Kidney epithelial cell (primary cell): ENCODE measurements at regions not wholly inside any gene's neighbourhood (a gene's known extent, or its start where the extent isn't known, plus 50 kb on each side); places are given as distances from the start of the nearest gene placed in this dataset.
"Not testable (repeated sequence)": the region's sequence is repeated elsewhere in the genome, so short reads cannot be mapped to it uniquely, and the experiment has no call there.

ENCODE experiments used
- DNase-seq: peaks from one replicate; pipeline ENCODE4 v3.0.0-alpha.2; 2010; ENCODE audit warnings: low read depth
- H3K27me3 ChIP-seq: 2 replicates; pipeline ENCODE4 v1.6.0; 2011; ENCODE audit warnings: low read length; ENCODE audit not compliant: control insufficient read depth, insufficient read depth
- H3K36me3 ChIP-seq: 2 replicates; pipeline ENCODE4 v1.5.1; 2011; ENCODE audit warnings: low read length; ENCODE audit not compliant: control insufficient read depth, insufficient read depth
- H3K4me3 ChIP-seq: 2 replicates; pipeline ENCODE4 v1.5.1; 2011; ENCODE audit warnings: low read depth, mild to moderate bottlenecking, control low read depth, low read length
- CTCF ChIP-seq: IDR thresholded peaks from 2 replicates; pipeline ENCODE4 v1.5.1; 2011; ENCODE audit warnings: mild to moderate bottlenecking, moderate library complexity, low read length, control low read depth, inconsistent platforms; ENCODE audit not compliant: insufficient read depth, poor library complexity, severe bottlenecking

DNA sequence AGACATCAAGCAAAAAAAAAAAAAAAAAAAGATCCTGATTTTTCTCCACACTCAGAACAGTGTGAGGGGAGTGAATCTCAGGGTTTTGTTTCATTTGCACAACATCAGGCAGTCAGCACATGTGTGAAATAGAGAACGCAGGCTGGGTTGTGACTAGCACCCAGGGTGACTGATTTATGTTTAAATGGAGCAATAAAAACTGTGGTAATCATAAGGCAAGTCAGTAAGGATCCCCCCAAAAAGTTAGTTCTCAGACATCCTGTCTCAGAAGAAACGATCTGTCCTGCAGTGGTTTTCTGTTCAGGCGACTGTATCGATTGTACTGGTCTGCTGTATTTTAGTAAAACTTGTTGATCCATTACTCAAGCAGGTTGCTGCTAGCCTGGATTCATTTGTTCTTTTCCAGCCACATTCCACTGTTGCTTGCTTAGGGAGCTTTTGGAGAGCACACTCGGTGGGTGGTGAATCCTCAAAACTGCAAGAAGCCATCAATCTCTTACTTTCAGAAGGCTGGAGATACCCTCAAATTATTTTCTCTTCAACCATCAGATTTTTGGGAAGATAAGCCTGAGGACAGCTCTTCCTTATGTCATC is 107.1 kb downstream of the DACT1 start:
- Histone ChIP-seq H3K4me3 (no peak overlapping the region), H3K27me3 (no peaks in the 10 kb centered on the region), H3K36me3 (no peaks in the 10 kb centered on the region)
- no peak for DNase-seq
- TF ChIP-seq CTCF, result no peak

- no peak for TF ChIP-seq CTCF
- peak; percentile 26 for DNase-seq
Observed at GRCh38 chr14:58746261-58746660, 108.5 kb downstream of the DACT1 start.

DNA sequence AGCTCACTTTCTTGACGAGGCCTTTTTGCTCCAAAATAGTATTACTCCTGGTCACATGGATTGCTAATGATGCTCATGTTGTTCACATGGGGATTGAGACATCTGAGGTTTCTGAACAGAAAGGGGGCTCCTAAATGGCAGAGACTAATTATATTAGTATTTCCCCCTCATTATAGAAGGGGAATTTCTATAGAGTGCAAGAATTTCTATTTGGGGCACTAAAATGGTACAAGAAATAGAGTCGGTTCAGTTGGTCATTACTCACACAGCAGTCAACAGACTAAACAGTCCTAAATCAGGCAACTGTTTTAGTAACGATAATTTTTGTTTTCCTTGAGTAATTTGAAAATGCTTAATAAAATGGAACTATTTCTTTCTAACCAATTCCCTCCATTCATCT is 108.9 kb downstream of the DACT1 start:
- H3K4me3 ChIP-seq, result no peak overlapping the region
- no peaks in the 10 kb centered on the region for H3K36me3 ChIP-seq
- H3K27me3 ChIP-seq, result no peaks in the 10 kb centered on the region
- TF ChIP-seq CTCF, result no peak
- DNase-seq, result no peak

More at GRCh38 chr14:58746261-58746660, 108.5 kb downstream of the DACT1 start:
- Histone ChIP-seq H3K36me3 (no peaks in the 10 kb centered on the region), H3K27me3 (no peaks in the 10 kb centered on the region), H3K4me3 (no peak overlapping the region)

DNA sequence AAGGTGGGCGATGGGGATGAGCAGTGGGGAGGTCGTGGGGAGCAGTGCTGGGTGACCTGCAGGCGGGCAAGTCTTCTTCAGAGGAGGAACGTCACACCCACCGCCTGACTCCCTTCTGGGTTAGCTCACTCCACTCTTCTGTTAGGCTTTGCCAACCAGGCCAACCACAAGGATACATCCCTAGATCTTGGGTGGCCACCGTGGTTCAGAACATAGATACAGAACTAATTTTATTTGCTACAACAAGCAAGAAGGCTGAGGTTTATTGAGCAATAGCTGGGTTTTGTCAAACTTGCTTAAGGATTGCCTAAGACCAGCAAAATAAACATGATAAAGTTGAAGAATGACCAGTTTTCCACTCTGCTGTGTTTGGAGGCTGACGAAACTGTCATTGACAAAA is 109.4 kb downstream of the DACT1 start:
- no peak overlapping the region for H3K4me3 ChIP-seq
- TF ChIP-seq CTCF, result no peak
- H3K36me3 ChIP-seq, result no peaks in the 10 kb centered on the region
- peak; percentile 58 for DNase-seq
- no peaks in the 10 kb centered on the region for H3K27me3 ChIP-seq

- H3K27me3 ChIP-seq, H3K4me3 ChIP-seq, H3K36me3 ChIP-seq, DNase-seq: not testable (repeated sequence)
Observed at GRCh38 chr14:58748251-58748650, 110.5 kb downstream of the DACT1 start.

DNA sequence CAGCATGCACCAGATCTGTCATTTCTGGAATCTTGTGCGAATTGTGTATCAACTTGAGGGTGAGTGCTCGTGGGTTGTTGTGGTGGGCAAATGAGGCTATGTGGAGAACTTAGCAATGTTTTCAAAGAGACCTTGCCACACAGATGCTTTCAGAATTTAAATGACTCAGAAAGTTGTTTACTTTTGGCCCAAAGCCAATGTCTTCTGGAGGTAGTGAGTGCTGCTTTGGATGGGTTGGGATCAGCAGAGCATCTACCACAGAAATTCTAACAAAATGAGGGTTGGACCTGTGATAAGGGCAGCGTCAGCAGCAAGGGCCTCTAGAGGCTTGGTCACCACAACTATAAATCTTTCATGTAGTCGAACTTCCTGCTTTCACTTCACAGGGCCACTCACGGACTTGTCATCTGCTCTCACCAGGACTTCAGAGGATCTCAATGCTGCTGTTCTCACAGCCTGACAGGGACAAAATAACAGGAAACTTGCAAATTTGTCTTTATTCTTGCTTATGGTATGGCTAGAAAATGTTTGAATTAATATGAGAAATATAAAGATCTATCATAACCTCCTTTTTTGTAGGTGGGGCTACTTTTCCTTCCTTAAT is 111.4 kb downstream of the DACT1 start:
- no peaks in the 10 kb centered on the region for H3K36me3 ChIP-seq
- H3K4me3 ChIP-seq, result no peak overlapping the region
- TF ChIP-seq CTCF, result no peak
- H3K27me3 ChIP-seq, result no peaks in the 10 kb centered on the region
- DNase-seq, result peak; percentile 87
